SK-N-SH treated with all-trans-retinoic acid at 6 μM for 48 hours (cell line): ENCODE measurements at regions not wholly inside any gene's neighbourhood (a gene's known extent, or its start where the extent isn't known, plus 50 kb on each side); places are given as distances from the start of the nearest gene placed in this dataset.

Experiments used
- ATAC-seq: fragments of 200-7000 bp; cut with Tn5 transposase; 3 replicates; pipeline ENCODE4 v1.9.1; 2020; ENCODE audit warnings: mild to moderate bottlenecking, moderate library complexity
- ARNTL ChIP-seq: fragments of 450-650 bp; formaldehyde crosslinking; IDR thresholded peaks from 2 replicates; pipeline ENCODE4 v1.5.0; 2020; ENCODE audit warnings: low read depth, mild to moderate bottlenecking, moderate library complexity, borderline replicate concordance
- BACH2 ChIP-seq: fragments of 250-450 bp; sonication (Bioruptor Pico); IDR thresholded peaks from 2 replicates; pipeline ENCODE4 v1.9.0; 2021; ENCODE audit warnings: mild to moderate bottlenecking, borderline replicate concordance
- CREB5 ChIP-seq: fragments of 250-450 bp; sonication (Bioruptor Pico); IDR thresholded peaks from 2 replicates; pipeline ENCODE4 v1.5.1; 2020; ENCODE audit warnings: low read depth, mild to moderate bottlenecking, moderate library complexity
- CSDC2 ChIP-seq: fragments of 250-450 bp; sonication (Bioruptor Pico); IDR thresholded peaks from 2 replicates; pipeline ENCODE4 v1.5.0; 2020; ENCODE audit warnings: mild to moderate bottlenecking, moderate library complexity
- CSRNP3 ChIP-seq: fragments of 250-450 bp; sonication (Bioruptor Pico); IDR thresholded peaks from 2 replicates; pipeline ENCODE4 v1.5.1; 2021; ENCODE audit warnings: mild to moderate bottlenecking, moderate library complexity
- ESRRG ChIP-seq: fragments of 250-450 bp; sonication (Bioruptor Pico); IDR thresholded peaks from 2 replicates; pipeline ENCODE4 v1.6.1; 2021; ENCODE audit warnings: mild to moderate bottlenecking
- GLIS3 ChIP-seq: fragments of 250-450 bp; sonication (Bioruptor Pico); IDR thresholded peaks from 2 replicates; pipeline ENCODE4 v1.5.0; 2020; ENCODE audit warnings: mild to moderate bottlenecking, moderate library complexity
- OSR1 ChIP-seq: fragments of 250-450 bp; sonication (Bioruptor Pico); IDR thresholded peaks from 2 replicates; pipeline ENCODE4 v1.8.0; 2022; ENCODE audit warnings: moderate library complexity, mild to moderate bottlenecking, inconsistent platforms
- PATZ1 ChIP-seq: fragments of 250-450 bp; sonication (Bioruptor Pico); IDR thresholded peaks from 2 replicates; pipeline ENCODE4 v1.8.0; 2020; ENCODE audit warnings: mild to moderate bottlenecking, moderate library complexity, borderline replicate concordance
- POU6F1 ChIP-seq: fragments of 250-450 bp; sonication (Bioruptor Pico); IDR thresholded peaks from 2 replicates; pipeline ENCODE4 v1.8.0; 2021; ENCODE audit warnings: low read depth, mild to moderate bottlenecking, moderate library complexity, borderline replicate concordance
- PPARA ChIP-seq: fragments of 250-450 bp; sonication (Bioruptor Pico); IDR thresholded peaks from 2 replicates; pipeline ENCODE4 v1.5.0; 2020; ENCODE audit warnings: mild to moderate bottlenecking, borderline replicate concordance
- RARB ChIP-seq: fragments of 250-450 bp; sonication (Bioruptor Pico); IDR thresholded peaks from 2 replicates; pipeline ENCODE4 v1.8.0; 2021; ENCODE audit warnings: mild to moderate bottlenecking, moderate library complexity
- TCF4 ChIP-seq: fragments of 250-450 bp; sonication (Bioruptor Pico); IDR thresholded peaks from 2 replicates; pipeline ENCODE4 v1.8.0; 2021; ENCODE audit warnings: mild to moderate bottlenecking, moderate library complexity, borderline replicate concordance
- TOX ChIP-seq: fragments of 250-450 bp; sonication (Bioruptor Pico); IDR thresholded peaks from 2 replicates; pipeline ENCODE4 v1.8.0; 2021; ENCODE audit warnings: mild to moderate bottlenecking, moderate library complexity, borderline replicate concordance
- TSHZ2 ChIP-seq: fragments of 250-450 bp; sonication (Bioruptor Pico); IDR thresholded peaks from 2 replicates; pipeline ENCODE4 v1.5.0; 2020; ENCODE audit warnings: mild to moderate bottlenecking, moderate library complexity
- ZC3H10 ChIP-seq: fragments of 250-450 bp; sonication (Bioruptor Pico); IDR thresholded peaks from 2 replicates; pipeline ENCODE4 v1.5.1; 2021; ENCODE audit warnings: mild to moderate bottlenecking, moderate library complexity
- ZFP3 ChIP-seq: fragments of 250-450 bp; sonication (Bioruptor Pico); IDR thresholded peaks from 2 replicates; pipeline ENCODE4 v1.5.0; 2020; ENCODE audit warnings: mild to moderate bottlenecking, moderate library complexity
- ZFP30 ChIP-seq: fragments of 450-650 bp; formaldehyde crosslinking; IDR thresholded peaks from 2 replicates; pipeline ENCODE4 v1.5.0; 2022; ENCODE audit warnings: mild to moderate bottlenecking, moderate library complexity
- ZNF565 ChIP-seq: fragments of 450-650 bp; formaldehyde crosslinking; conservative IDR thresholded peaks from 2 replicates; pipeline ENCODE4 v1.5.0; 2020; ENCODE audit warnings: low read depth, mild to moderate bottlenecking, moderate library complexity
- ZNF70 ChIP-seq: fragments of 450-650 bp; formaldehyde crosslinking; IDR thresholded peaks from 2 replicates; pipeline ENCODE4 v1.5.0; 2020; ENCODE audit warnings: mild to moderate bottlenecking, moderate library complexity
- ZNF8 ChIP-seq: fragments of 450-650 bp; formaldehyde crosslinking; IDR thresholded peaks from 2 replicates; pipeline ENCODE4 v1.5.0; 2020; ENCODE audit warnings: mild to moderate bottlenecking, moderate library complexity

- no peak for ATAC-seq
- TF ChIP-seq RARB (CRISPR knock-in tag) (no peak), ESRRG (CRISPR knock-in tag) (no peak), ZNF8 (CRISPR knock-in tag) (no peak), ZFP3 (no peak), ARNTL (CRISPR knock-in tag) (no peak), PPARA (no peak)
Observed at GRCh38 chr5:108617467-108618435, 129.9 kb upstream of the FER start.

- no peak for ATAC-seq
- no peak for TF ChIP-seq ZNF70
- no peak for TF ChIP-seq TSHZ2 (CRISPR knock-in tag)
- TF ChIP-seq TOX (CRISPR knock-in tag), result no peak
- no peak for TF ChIP-seq ZFP3
- no peak for TF ChIP-seq PATZ1 (CRISPR knock-in tag)
- no peak for TF ChIP-seq OSR1 (CRISPR knock-in tag)
- TF ChIP-seq GLIS3 (CRISPR knock-in tag), result no peak
- TF ChIP-seq BACH2 (CRISPR knock-in tag), result no peak
- no peak for TF ChIP-seq ZC3H10 (CRISPR knock-in tag)
- TF ChIP-seq ZNF8 (CRISPR knock-in tag), result no peak
- TF ChIP-seq ARNTL (CRISPR knock-in tag), result no peak
- TF ChIP-seq CREB5, result no peak
- TF ChIP-seq POU6F1, result no peak
- TF ChIP-seq ZFP30 (CRISPR knock-in tag), result no peak
- TF ChIP-seq, all 23 proteins: peak for 0
Observed at GRCh38 chr5:108615216-108615615, 132.5 kb upstream of the FER start.

GRCh38 chr5:108607421-108607820 lies 140.3 kb upstream of the FER start:
- no peak for ATAC-seq
- no peak for TF ChIP-seq CREB5
- no peak for TF ChIP-seq RARB (CRISPR knock-in tag)
- no peak for TF ChIP-seq ZNF70
- TF ChIP-seq GLIS3 (CRISPR knock-in tag), result no peak
- TF ChIP-seq TOX (CRISPR knock-in tag), result no peak
- no peak for TF ChIP-seq ARNTL (CRISPR knock-in tag)
- TF ChIP-seq BACH2 (CRISPR knock-in tag), result no peak
- TF ChIP-seq OSR1 (CRISPR knock-in tag), result no peak
- TF ChIP-seq CSRNP3 (CRISPR knock-in tag), result no peak
- TF ChIP-seq PPARA, result no peak
- no peak for TF ChIP-seq ZFP3
- TF ChIP-seq TCF4 (CRISPR knock-in tag), result no peak
- TF ChIP-seq ZNF565 (CRISPR knock-in tag), result no peak
- TF ChIP-seq ZC3H10 (CRISPR knock-in tag), result no peak
- no peak for TF ChIP-seq CSDC2 (CRISPR knock-in tag)
- no peak for TF ChIP-seq ZNF8 (CRISPR knock-in tag)
- TF ChIP-seq ESRRG (CRISPR knock-in tag), result no peak
- TF ChIP-seq ZFP30 (CRISPR knock-in tag), result no peak
- no peak for TF ChIP-seq POU6F1
